AG04450 (cell line): ENCODE measurements at regions not wholly inside any gene's neighbourhood (a gene's known extent, or its start where the extent isn't known, plus 50 kb on each side); places are given as distances from the start of the nearest gene placed in this dataset.

Experiments
- CTCF ChIA-PET: fragments of 300-600, 350-600 bp; formaldehyde crosslinking; extraction: SDS; loops from one replicate; lab custom pipeline; 2022; ENCODE audit warnings: antibody characterized with exemption, inconsistent platforms; lab: Charles Lee
- POLR2A ChIA-PET: fragments of 350-600 bp; formaldehyde crosslinking; extraction: SDS; loops from one replicate; lab custom pipeline; 2021; ENCODE audit warnings: antibody characterized with exemption, inconsistent platforms; lab: Yijun Ruan, JAX
- DNase-seq: peaks from one replicate; pipeline ENCODE4 v3.0.0-alpha.2; 2011; ENCODE audit warnings: low read depth, low spot score
- H3K27ac ChIP-seq: one replicate; pipeline ENCODE4 v1.5.1; 2012; ENCODE audit warnings: low read depth, low read length, control low read depth
- H3K27me3 ChIP-seq: one replicate; pipeline ENCODE4 v1.6.0; 2012; ENCODE audit warnings: low read length; ENCODE audit not compliant: control insufficient read depth, insufficient read depth
- H3K4me3 ChIP-seq: 2 replicates; pipeline ENCODE4 v1.5.1; 2011; ENCODE audit warnings: mild to moderate bottlenecking, low read depth, low read length, control low read depth
- H3K9me3 ChIP-seq: 2 replicates; pipeline ENCODE4 v1.5.1; 2012; ENCODE audit warnings: low read length; ENCODE audit not compliant: control insufficient read depth, insufficient read depth
- CTCF ChIP-seq: IDR thresholded peaks from 2 replicates; pipeline ENCODE4 v1.5.1; 2011; ENCODE audit warnings: low read depth, low read length, control low read depth, inconsistent platforms

DNA sequence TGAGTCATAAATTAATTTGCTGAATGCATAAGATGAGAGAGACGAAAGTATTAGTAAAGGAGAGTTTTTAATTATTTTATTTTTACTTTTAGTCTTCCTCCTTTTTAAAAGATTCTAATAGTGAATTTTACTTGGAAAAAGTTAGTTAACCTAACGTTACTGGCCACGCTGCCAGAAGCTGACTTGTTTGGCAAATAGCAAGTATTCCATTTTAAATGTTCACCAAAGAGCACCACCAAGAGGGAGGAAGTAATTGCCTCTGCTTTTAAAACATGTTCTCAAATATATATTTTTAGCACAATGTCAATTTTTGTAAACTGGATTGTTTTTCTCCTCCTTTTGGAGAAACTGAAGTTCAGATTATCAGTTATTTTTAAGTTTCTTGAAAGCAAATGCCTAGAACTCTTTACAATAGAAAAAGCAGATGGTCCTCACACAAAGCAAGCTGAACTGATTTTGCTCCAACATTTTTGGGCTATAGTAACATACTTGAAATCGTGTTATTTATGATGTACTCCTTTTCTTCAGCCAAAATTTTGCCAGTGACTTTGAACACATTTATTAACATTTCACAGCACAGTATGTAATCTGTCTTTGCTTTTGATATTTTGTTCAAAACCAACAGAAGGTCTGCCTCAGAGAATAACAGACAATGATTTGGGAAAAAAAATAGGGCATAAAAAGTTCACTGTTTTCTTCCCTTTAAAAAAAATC lies 1311.0 kb upstream of the FAM98A start:
- H3K27me3 ChIP-seq, result no peaks in the 10 kb centered on the region
- H3K4me3 ChIP-seq, result no peak overlapping the region
- DNase-seq, result no peak
- H3K9me3 ChIP-seq, result no peaks in the 10 kb centered on the region
- ChIA-PET POLR2A (no interaction called here), CTCF (no interaction called here)
- H3K27ac ChIP-seq, result no peak overlapping the region
- TF ChIP-seq CTCF, result no peak

DNA sequence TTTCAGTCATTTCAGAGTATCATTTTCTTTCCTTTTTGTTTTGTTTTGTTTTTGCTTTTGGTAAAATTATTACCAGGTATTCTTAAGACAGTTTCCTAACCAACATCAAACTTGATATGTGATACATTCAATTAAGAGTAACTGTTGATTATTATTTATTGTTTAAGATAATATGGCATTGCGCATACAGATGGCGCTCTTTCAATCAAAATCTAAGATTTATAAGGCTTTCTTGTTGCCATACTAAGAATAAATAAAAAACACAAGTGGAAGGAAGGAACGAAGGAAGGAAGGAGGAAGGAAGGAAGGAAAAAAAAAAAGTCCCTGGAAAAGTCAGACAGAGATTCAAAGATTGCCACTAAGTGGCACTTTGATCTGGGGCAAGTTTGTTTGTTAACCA lies 1308.7 kb upstream of the FAM98A start:
- Histone ChIP-seq H3K4me3 (no peak overlapping the region), H3K27me3 (no peaks in the 10 kb centered on the region), H3K27ac (no peak overlapping the region), H3K9me3 (no peaks in the 10 kb centered on the region)
- ChIA-PET CTCF (no interaction called here), POLR2A (no interaction called here)
- no peak for DNase-seq
- no peak for TF ChIP-seq CTCF

DNA sequence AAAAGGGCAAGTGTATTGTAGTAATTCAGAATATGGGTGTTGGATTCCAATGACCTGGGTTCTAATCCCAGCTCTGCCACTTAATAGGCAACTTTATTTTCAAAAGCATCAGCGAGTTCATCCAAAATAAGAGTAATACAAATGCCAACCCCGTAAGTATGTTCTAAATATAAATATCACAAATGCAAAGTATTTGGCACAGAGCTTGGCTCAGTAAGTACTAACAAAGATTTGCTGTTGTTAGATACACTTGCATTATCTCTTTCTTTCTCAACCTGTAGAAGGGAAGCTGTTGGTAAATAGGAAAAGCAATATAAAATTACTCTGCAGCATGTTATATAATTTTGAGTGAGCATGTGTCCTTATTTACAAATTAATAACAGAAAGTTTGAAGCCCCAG lies 1302.6 kb upstream of the FAM98A start:
- Histone ChIP-seq H3K9me3 (no peaks in the 10 kb centered on the region), H3K27me3 (no peaks in the 10 kb centered on the region), H3K4me3 (no peak overlapping the region), H3K27ac (no peak overlapping the region)
- CTCF ChIA-PET, result no interaction called here
- TF ChIP-seq CTCF, result no peak
- POLR2A ChIA-PET, result no interaction called here
- DNase-seq, result no peak

DNA sequence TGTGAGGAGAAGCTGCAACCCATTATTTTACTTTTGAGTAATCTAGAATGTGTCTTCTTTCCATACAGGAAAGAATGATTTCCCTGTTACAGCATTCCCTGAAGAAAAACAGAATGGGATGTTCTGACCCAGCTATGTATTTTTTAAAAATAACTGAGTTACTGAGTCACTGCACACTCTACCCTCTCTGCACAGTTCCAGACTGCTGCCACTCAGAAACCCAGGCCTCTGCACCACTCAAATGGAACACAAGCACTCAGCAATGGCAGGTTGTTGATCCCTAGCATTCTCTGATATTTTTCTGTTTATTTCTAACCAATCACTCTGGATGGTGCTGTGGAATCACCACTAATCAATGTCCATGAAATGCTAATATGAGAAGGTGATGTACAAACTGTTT lies 1300.0 kb upstream of the FAM98A start:
- no peak for TF ChIP-seq CTCF
- Histone ChIP-seq H3K9me3 (no peaks in the 10 kb centered on the region), H3K27ac (no peak overlapping the region), H3K4me3 (no peak overlapping the region), H3K27me3 (no peaks in the 10 kb centered on the region)
- DNase-seq, result no peak
- POLR2A ChIA-PET, result no interaction called here
- CTCF ChIA-PET, result no interaction called here

- no peak for TF ChIP-seq CTCF
- H3K27ac ChIP-seq, result no peak overlapping the region
- ChIA-PET POLR2A (no interaction called here), CTCF (no interaction called here)
- no peak overlapping the region for H3K4me3 ChIP-seq
- no peaks in the 10 kb centered on the region for H3K27me3 ChIP-seq
- DNase-seq, result no peak
- H3K9me3 ChIP-seq, result peaks cover 6% of the 10 kb centered on the region; the same call in 1 of the 2 replicates
These were observed 1293.7 kb upstream of the FAM98A start for GRCh38 chr2:34892766-34893165.
